ENCODE measurements at regions not wholly inside any gene's neighbourhood (a gene's known extent, or its start where the extent isn't known, plus 50 kb on each side); places are given as distances from the start of the nearest gene placed in this dataset.

DNA sequence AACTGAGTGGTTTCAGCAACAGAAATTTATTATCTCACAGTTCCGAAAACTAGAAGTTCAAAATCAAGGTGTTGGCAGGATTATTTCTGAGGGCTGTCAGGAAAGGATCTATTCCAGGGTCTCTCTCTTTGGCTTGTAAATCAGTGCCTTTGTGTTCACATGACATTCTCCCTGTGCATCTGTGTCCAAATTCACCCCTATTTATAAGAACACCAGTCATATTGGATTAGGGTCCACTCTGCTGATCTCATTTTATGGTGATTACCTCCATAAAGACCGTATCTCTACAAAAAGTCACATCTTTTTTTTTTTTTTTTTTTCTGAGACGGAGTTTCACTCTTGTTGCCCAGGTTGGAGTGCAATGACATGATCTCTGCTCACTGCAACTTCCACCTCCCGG lies 68.6 kb upstream of the MARCKS start:
- TF ChIP-seq, protein P1, sequence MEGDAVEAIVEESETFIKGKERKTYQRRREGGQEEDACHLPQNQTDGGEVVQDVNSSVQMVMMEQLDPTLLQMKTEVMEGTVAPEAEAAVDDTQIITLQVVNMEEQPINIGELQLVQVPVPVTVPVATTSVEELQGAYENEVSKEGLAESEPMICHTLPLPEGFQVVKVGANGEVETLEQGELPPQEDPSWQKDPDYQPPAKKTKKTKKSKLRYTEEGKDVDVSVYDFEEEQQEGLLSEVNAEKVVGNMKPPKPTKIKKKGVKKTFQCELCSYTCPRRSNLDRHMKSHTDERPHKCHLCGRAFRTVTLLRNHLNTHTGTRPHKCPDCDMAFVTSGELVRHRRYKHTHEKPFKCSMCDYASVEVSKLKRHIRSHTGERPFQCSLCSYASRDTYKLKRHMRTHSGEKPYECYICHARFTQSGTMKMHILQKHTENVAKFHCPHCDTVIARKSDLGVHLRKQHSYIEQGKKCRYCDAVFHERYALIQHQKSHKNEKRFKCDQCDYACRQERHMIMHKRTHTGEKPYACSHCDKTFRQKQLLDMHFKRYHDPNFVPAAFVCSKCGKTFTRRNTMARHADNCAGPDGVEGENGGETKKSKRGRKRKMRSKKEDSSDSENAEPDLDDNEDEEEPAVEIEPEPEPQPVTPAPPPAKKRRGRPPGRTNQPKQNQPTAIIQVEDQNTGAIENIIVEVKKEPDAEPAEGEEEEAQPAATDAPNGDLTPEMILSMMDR (IDR thresholded peaks at IDR 0.05; ENCODE audit: low read depth, low read length, missing input control) = no peak
- TF ChIP-seq, protein P2, sequence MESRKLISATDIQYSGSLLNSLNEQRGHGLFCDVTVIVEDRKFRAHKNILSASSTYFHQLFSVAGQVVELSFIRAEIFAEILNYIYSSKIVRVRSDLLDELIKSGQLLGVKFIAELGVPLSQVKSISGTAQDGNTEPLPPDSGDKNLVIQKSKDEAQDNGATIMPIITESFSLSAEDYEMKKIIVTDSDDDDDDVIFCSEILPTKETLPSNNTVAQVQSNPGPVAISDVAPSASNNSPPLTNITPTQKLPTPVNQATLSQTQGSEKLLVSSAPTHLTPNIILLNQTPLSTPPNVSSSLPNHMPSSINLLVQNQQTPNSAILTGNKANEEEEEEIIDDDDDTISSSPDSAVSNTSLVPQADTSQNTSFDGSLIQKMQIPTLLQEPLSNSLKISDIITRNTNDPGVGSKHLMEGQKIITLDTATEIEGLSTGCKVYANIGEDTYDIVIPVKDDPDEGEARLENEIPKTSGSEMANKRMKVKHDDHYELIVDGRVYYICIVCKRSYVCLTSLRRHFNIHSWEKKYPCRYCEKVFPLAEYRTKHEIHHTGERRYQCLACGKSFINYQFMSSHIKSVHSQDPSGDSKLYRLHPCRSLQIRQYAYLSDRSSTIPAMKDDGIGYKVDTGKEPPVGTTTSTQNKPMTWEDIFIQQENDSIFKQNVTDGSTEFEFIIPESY (IDR thresholded peaks at IDR 0.05) = no peak
- TF ChIP-seq GABPA (IDR thresholded peaks at IDR 0.05 in 1 of 2, conservative IDR thresholded peaks at IDR 0.05 in 1 of 2) (no peak), SP1 (IDR thresholded peaks at IDR 0.05) (no peak), TAF1 (conservative IDR thresholded peaks at IDR 0.05) (no peak)
